ENCODE measurements at regions not wholly inside any gene's neighbourhood (a gene's known extent, or its start where the extent isn't known, plus 50 kb on each side); places are given as distances from the start of the nearest gene placed in this dataset.

DNA sequence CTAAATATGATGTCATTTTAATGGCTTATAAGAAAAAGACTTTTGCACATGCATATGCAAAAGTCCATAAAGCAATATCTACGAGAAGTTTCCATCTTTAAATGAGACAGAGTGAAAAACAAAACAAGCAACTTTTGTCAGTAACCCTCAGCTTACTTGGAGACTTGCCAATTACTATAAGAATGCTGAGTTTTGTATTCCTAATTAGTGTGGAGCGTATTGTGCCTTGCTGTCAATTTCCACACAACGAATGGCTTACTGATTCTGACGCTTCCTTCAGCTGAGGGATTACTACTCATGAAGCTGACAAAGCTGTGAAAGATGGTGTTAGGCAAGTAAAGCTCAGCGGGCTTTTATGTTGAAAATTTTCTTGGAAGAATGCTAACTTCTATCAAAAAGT, 440.4 kb upstream of the ADAMTS5 start:
- dilution Hi-C loops (cut with MboI; ENCODE audit: extremely low pct_ligation_motif_present, low sequenced_read_pairs): no loop called here
- no peak overlapping the region for H3K4me3 ChIP-seq (ENCODE audit: control insufficient read depth in 2 of 3, extremely low read depth in 1 of 3, insufficient read depth in 2 of 3, low read depth in 1 of 3, low read length in 3 of 3)
- FAIRE-seq: no peak

DNA sequence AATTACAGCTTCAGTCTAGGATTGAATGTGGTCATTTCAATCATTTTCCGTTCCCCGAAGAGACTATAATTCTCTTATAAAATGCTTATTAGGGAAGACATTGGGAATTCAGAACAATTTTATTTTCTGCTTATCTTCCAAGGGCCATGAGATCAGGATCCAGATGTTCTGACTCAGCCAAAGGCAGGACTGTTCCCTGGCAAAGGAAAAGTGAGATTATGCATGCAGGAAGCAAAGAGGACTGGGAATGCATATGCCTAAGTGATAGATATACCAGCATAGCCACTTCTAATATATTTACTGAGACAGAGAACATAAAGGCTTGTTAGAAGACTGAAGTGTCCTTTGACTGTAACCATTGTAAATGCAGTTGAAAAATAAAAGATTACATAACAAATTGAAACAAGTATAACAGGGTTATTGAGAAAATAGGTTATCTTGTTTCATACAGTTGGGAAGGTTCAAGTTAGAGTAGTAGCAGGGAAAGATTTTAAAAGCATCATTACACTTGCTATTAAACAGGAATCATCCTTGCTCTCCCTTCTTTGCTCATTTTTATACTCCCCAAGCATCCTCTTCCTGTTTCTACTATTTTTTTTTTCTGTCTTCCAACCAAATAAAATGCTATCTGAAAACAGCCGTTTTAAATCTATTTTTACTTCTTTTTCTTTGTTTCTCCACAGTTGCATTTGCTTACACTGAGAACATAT, 439.6 kb upstream of the ADAMTS5 start:
- Histone ChIP-seq H3K4me1 (ENCODE audit: control insufficient read depth, extremely low read depth, insufficient read depth, low read length) (no peaks in the 10 kb centered on the region), H3K36me3 (ENCODE audit: control insufficient read depth in 2 of 2, extremely low read depth in 1 of 2, insufficient read depth in 2 of 2, low read length in 2 of 2) (no peaks in the 10 kb centered on the region), H3K9ac (ENCODE audit: control insufficient read depth, extremely low read depth, insufficient read depth, low read length) (no peak overlapping the region), H3K9me3 (ENCODE audit: control insufficient read depth, low read depth, low read length) (no peaks in the 10 kb centered on the region), H3K9me1 (ENCODE audit: control insufficient read depth, extremely low read depth, insufficient read depth, low read length) (no peaks in the 10 kb centered on the region), H3K27ac (ENCODE audit: control insufficient read depth, insufficient read depth, low read length) (no peak overlapping the region), H3K27me3 (ENCODE audit: control insufficient read depth, extremely low read depth, insufficient read depth, low read length) (no peaks in the 10 kb centered on the region), H4K20me1 (ENCODE audit: control insufficient read depth, extremely low read depth, insufficient read depth, low read length) (no peaks in the 10 kb centered on the region), H2AFZ (ENCODE audit: control insufficient read depth, low read length) (no peak overlapping the region), H3K4me2 (ENCODE audit: control insufficient read depth, extremely low read depth, insufficient read depth, low read depth, low read length) (no peak overlapping the region), H3K79me2 (ENCODE audit: control insufficient read depth, insufficient read depth, low read length) (no peaks in the 10 kb centered on the region), H3K4me3 (ENCODE audit: control insufficient read depth in 2 of 3, extremely low read depth in 1 of 3, insufficient read depth in 2 of 3, low read depth in 1 of 3, low read length in 3 of 3) (no peak overlapping the region)
- no peak for DNase-seq (ENCODE audit: low read depth, low spot score)
- no peak for FAIRE-seq
- dilution Hi-C loops (cut with MboI; ENCODE audit: extremely low pct_ligation_motif_present, low sequenced_read_pairs): no loop called here
- no peak for TF ChIP-seq EZH2 (IDR thresholded peaks at IDR 0.05; ENCODE audit: low read length)
- TF ChIP-seq, protein P1, sequence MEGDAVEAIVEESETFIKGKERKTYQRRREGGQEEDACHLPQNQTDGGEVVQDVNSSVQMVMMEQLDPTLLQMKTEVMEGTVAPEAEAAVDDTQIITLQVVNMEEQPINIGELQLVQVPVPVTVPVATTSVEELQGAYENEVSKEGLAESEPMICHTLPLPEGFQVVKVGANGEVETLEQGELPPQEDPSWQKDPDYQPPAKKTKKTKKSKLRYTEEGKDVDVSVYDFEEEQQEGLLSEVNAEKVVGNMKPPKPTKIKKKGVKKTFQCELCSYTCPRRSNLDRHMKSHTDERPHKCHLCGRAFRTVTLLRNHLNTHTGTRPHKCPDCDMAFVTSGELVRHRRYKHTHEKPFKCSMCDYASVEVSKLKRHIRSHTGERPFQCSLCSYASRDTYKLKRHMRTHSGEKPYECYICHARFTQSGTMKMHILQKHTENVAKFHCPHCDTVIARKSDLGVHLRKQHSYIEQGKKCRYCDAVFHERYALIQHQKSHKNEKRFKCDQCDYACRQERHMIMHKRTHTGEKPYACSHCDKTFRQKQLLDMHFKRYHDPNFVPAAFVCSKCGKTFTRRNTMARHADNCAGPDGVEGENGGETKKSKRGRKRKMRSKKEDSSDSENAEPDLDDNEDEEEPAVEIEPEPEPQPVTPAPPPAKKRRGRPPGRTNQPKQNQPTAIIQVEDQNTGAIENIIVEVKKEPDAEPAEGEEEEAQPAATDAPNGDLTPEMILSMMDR (optimal IDR thresholded peaks at IDR 0.05 in 1 of 3, IDR thresholded peaks at IDR 0.05 in 1 of 3, conservative IDR thresholded peaks at IDR 0.05 in 1 of 3; ENCODE audit: extremely low read depth in 1 of 3, insufficient read depth in 2 of 3, low read length in 3 of 3): no peak

More for the DNA sequence above, 440.4 kb upstream of the ADAMTS5 start:
- H3K79me2 ChIP-seq (ENCODE audit: control insufficient read depth, insufficient read depth, low read length): no peaks in the 10 kb centered on the region
- H3K27ac ChIP-seq (ENCODE audit: control insufficient read depth, insufficient read depth, low read length): no peak overlapping the region
- H3K9ac ChIP-seq (ENCODE audit: control insufficient read depth, extremely low read depth, insufficient read depth, low read length): no peak overlapping the region
- DNase-seq (ENCODE audit: low read depth, low spot score): no peak
- no peaks in the 10 kb centered on the region for H3K4me1 ChIP-seq (ENCODE audit: control insufficient read depth, extremely low read depth, insufficient read depth, low read length)
- no peak for TF ChIP-seq EZH2 (IDR thresholded peaks at IDR 0.05; ENCODE audit: low read length)
- TF ChIP-seq, protein P1 (optimal IDR thresholded peaks at IDR 0.05 in 1 of 3, IDR thresholded peaks at IDR 0.05 in 1 of 3, conservative IDR thresholded peaks at IDR 0.05 in 1 of 3; ENCODE audit: extremely low read depth in 1 of 3, insufficient read depth in 2 of 3, low read length in 3 of 3): no peak
- H2AFZ ChIP-seq (ENCODE audit: control insufficient read depth, low read length): no peak overlapping the region
- H4K20me1 ChIP-seq (ENCODE audit: control insufficient read depth, extremely low read depth, insufficient read depth, low read length): no peaks in the 10 kb centered on the region
- H3K27me3 ChIP-seq (ENCODE audit: control insufficient read depth, extremely low read depth, insufficient read depth, low read length): no peaks in the 10 kb centered on the region
- H3K9me1 ChIP-seq (ENCODE audit: control insufficient read depth, extremely low read depth, insufficient read depth, low read length): no peaks in the 10 kb centered on the region
- H3K4me2 ChIP-seq (ENCODE audit: control insufficient read depth, extremely low read depth, insufficient read depth, low read depth, low read length): no peak overlapping the region
- H3K36me3 ChIP-seq (ENCODE audit: control insufficient read depth in 2 of 2, extremely low read depth in 1 of 2, insufficient read depth in 2 of 2, low read length in 2 of 2): no peaks in the 10 kb centered on the region
- H3K9me3 ChIP-seq (ENCODE audit: control insufficient read depth, low read depth, low read length): no peaks in the 10 kb centered on the region
